PFSK-1 (cell line): ENCODE measurements at regions not wholly inside any gene's neighbourhood (a gene's known extent, or its start where the extent isn't known, plus 50 kb on each side); places are given as distances from the start of the nearest gene placed in this dataset.

Experiments used
- FOXP2 ChIP-seq: optimal IDR thresholded peaks from 2 replicates; pipeline ENCODE3; 2011; ENCODE audit warnings: borderline replicate concordance, control low read depth, inconsistent platforms; ENCODE audit not compliant: insufficient read depth; ENCODE audit errors: extremely low read length, extremely low read depth
- POLR2AphosphoS5 ChIP-seq: IDR thresholded peaks from 2 replicates; pipeline ENCODE4 v1.6.1; 2012; ENCODE audit warnings: low read depth, mild to moderate bottlenecking, control low read depth, low read length, moderate library complexity
- REST ChIP-seq, 2 experiments: IDR thresholded peaks; 2 replicates each; pipeline versions ENCODE4 v1.6.1 to v1.8.0; 2011 to 2012; ENCODE audit warnings: low read depth in 2 of 2, low read length in 2 of 2, control low read depth in 1 of 2, inconsistent platforms in 1 of 2, mild to moderate bottlenecking in 1 of 2, moderate library complexity in 1 of 2; ENCODE audit not compliant: insufficient read depth in 1 of 2
- SIN3A ChIP-seq: IDR thresholded peaks from 2 replicates; pipeline ENCODE4 v1.6.1; 2012; ENCODE audit warnings: mild to moderate bottlenecking, low read length, moderate library complexity, borderline replicate concordance; ENCODE audit not compliant: insufficient read depth
- TAF1 ChIP-seq: IDR thresholded peaks from 2 replicates; pipeline ENCODE4 v1.6.1; 2012; ENCODE audit warnings: low read length, control low read depth, borderline replicate concordance; ENCODE audit not compliant: insufficient read depth

- TF ChIP-seq POLR2AphosphoS5, result no peak
- no peak for TF ChIP-seq REST (IDR thresholded peaks at IDR 0.05; ENCODE audit: insufficient read depth in 1 of 2, low read depth in 2 of 2, low read length in 2 of 2)
- TF ChIP-seq SIN3A, result no peak
- TF ChIP-seq TAF1, result no peak
- no peak for TF ChIP-seq FOXP2
Observed at GRCh38 chr2:219752726-219753125, 125.3 kb downstream of the SLC4A3 start.
